A549 (cell line): ENCODE measurements at regions not wholly inside any gene's neighbourhood (a gene's known extent, or its start where the extent isn't known, plus 50 kb on each side); places are given as distances from the start of the nearest gene placed in this dataset.

Experiments used
- CEBPB ChIP-seq, 2 experiments: fragments of >200 bp in 1 of 2; sonication (Bioruptor Twin) in 1 of 2; formaldehyde crosslinking in 1 of 2; IDR thresholded peaks; 2 replicates each; pipeline ENCODE4 v1.6.1; 2012 to 2016
- CHD4 ChIP-seq: fragments of 200-600 bp; sonication (generic); IDR thresholded peaks from 2 replicates; pipeline ENCODE4 v1.6.1; 2016; ENCODE audit warnings: antibody characterized with exemption, mild to moderate bottlenecking, borderline replicate concordance
- CTCF ChIP-seq: fragments of >200 bp; sonication (Bioruptor Twin); formaldehyde crosslinking; IDR thresholded peaks from 3 replicates; pipeline ENCODE4 v1.5.1; 2016
- EP300 ChIP-seq, 2 experiments: fragments of >200 bp; sonication (Bioruptor Twin); formaldehyde crosslinking; IDR thresholded peaks; 2 replicates in 1 of 2; 3 replicates in 1 of 2; pipeline ENCODE4 v1.6.1; 2016 to 2017
- FOSL2 ChIP-seq, 2 experiments: fragments of 450-650 bp in 1 of 2; fragments of >200 bp in 1 of 2; sonication (Bioruptor Twin) in 1 of 2; formaldehyde crosslinking; IDR thresholded peaks; 2 replicates each; pipeline versions ENCODE4 v1.5.0 to v1.6.1; 2016 to 2020; ENCODE audit warnings: mild to moderate bottlenecking in 1 of 2, moderate library complexity in 1 of 2
- HDAC2 ChIP-seq: fragments of 200-600 bp; sonication (generic); IDR thresholded peaks from 2 replicates; pipeline ENCODE4 v1.6.1; 2016
- HOXB5 ChIP-seq: fragments of 250-450 bp; sonication (Bioruptor Pico); IDR thresholded peaks from 2 replicates; pipeline ENCODE4 v1.5.0; 2020; ENCODE audit warnings: mild to moderate bottlenecking, moderate library complexity
- MAFK ChIP-seq: fragments of 450-650 bp; IDR thresholded peaks from 2 replicates; pipeline ENCODE4 v1.6.1; 2014; ENCODE audit not compliant: partially characterized antibody
- NR3C1 ChIP-seq: fragments of >200 bp; sonication (Bioruptor Twin); formaldehyde crosslinking; IDR thresholded peaks from 3 replicates; pipeline ENCODE4 v1.6.1; 2017
- POLR2A ChIP-seq: IDR thresholded peaks from 2 replicates; pipeline ENCODE4 v1.6.1; 2012; ENCODE audit warnings: mild to moderate bottlenecking, low read length
- POLR2AphosphoS2 ChIP-seq: conservative IDR thresholded peaks from 2 replicates; pipeline ENCODE4 v1.6.1; 2012; ENCODE audit warnings: low read length, improper control_type of control experiment, inconsistent platforms
- RAD21 ChIP-seq, 2 experiments: fragments of >200 bp in 1 of 2; sonication (Bioruptor Twin) in 1 of 2; formaldehyde crosslinking in 1 of 2; IDR thresholded peaks in 1 of 2; conservative IDR thresholded peaks in 1 of 2; 2 replicates in 1 of 2; 3 replicates in 1 of 2; pipeline ENCODE4 v1.6.1; 2012 to 2018; ENCODE audit warnings: inconsistent platforms in 1 of 2
- RCOR1 ChIP-seq: fragments of 150-350 bp; IDR thresholded peaks from 2 replicates; pipeline ENCODE4 v1.6.1; 2014; ENCODE audit warnings: antibody characterized with exemption, low read length, low read depth

- TF ChIP-seq HDAC2 = no peak
- TF ChIP-seq POLR2AphosphoS2 = no peak
- no peak for TF ChIP-seq HOXB5
- TF ChIP-seq CTCF = no peak
- TF ChIP-seq POLR2A = no peak
- no peak for TF ChIP-seq FOSL2 (IDR thresholded peaks at IDR 0.05)
- no peak for TF ChIP-seq FOSL2 (CRISPR knock-in tag; IDR thresholded peaks at IDR 0.05)
- TF ChIP-seq EP300 (IDR thresholded peaks at IDR 0.05) = no peak
- no peak for TF ChIP-seq NR3C1
- TF ChIP-seq CEBPB (IDR thresholded peaks at IDR 0.05) = no peak
- TF ChIP-seq CHD4 = no peak
- TF ChIP-seq MAFK = no peak
- TF ChIP-seq RCOR1 = no peak
- no peak for TF ChIP-seq RAD21 (conservative IDR thresholded peaks at IDR 0.05 in 1 of 2, IDR thresholded peaks at IDR 0.05 in 1 of 2)
Measured at GRCh38 chr1:234932106-234932505, 196.5 kb downstream of the TOMM20 start.
